ENCODE measurements at regions not wholly inside any gene's neighbourhood (a gene's known extent, or its start where the extent isn't known, plus 50 kb on each side); places are given as distances from the start of the nearest gene placed in this dataset.

DNA sequence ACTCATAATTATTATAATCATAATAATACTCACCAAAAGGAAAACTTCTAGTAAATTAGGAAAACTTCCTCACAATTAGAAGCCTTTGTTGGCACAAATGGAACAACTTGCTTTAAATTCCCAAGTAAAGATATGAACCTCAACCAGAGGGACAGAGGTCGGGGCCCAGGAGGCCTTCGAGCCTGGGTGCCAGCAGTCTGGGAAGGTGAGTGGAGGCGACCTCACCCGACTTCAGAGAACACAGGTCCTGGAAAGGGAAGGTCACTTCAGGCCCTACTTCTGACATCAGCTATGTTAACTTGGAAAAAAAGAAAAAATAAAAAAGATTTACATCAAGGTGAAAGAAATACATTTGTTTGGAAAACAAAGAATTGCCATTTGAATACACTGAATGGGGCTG lies 350.0 kb upstream of the MYT1L start (continued):
- TF ChIP-seq, protein P1, sequence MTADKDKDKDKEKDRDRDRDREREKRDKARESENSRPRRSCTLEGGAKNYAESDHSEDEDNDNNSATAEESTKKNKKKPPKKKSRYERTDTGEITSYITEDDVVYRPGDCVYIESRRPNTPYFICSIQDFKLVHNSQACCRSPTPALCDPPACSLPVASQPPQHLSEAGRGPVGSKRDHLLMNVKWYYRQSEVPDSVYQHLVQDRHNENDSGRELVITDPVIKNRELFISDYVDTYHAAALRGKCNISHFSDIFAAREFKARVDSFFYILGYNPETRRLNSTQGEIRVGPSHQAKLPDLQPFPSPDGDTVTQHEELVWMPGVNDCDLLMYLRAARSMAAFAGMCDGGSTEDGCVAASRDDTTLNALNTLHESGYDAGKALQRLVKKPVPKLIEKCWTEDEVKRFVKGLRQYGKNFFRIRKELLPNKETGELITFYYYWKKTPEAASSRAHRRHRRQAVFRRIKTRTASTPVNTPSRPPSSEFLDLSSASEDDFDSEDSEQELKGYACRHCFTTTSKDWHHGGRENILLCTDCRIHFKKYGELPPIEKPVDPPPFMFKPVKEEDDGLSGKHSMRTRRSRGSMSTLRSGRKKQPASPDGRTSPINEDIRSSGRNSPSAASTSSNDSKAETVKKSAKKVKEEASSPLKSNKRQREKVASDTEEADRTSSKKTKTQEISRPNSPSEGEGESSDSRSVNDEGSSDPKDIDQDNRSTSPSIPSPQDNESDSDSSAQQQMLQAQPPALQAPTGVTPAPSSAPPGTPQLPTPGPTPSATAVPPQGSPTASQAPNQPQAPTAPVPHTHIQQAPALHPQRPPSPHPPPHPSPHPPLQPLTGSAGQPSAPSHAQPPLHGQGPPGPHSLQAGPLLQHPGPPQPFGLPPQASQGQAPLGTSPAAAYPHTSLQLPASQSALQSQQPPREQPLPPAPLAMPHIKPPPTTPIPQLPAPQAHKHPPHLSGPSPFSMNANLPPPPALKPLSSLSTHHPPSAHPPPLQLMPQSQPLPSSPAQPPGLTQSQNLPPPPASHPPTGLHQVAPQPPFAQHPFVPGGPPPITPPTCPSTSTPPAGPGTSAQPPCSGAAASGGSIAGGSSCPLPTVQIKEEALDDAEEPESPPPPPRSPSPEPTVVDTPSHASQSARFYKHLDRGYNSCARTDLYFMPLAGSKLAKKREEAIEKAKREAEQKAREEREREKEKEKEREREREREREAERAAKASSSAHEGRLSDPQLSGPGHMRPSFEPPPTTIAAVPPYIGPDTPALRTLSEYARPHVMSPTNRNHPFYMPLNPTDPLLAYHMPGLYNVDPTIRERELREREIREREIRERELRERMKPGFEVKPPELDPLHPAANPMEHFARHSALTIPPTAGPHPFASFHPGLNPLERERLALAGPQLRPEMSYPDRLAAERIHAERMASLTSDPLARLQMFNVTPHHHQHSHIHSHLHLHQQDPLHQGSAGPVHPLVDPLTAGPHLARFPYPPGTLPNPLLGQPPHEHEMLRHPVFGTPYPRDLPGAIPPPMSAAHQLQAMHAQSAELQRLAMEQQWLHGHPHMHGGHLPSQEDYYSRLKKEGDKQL (CRISPR knock-in tag; IDR thresholded peaks at IDR 0.05; ENCODE audit: borderline replicate concordance) = no peak
- TF ChIP-seq, protein P2, sequence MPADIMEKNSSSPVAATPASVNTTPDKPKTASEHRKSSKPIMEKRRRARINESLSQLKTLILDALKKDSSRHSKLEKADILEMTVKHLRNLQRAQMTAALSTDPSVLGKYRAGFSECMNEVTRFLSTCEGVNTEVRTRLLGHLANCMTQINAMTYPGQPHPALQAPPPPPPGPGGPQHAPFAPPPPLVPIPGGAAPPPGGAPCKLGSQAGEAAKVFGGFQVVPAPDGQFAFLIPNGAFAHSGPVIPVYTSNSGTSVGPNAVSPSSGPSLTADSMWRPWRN (IDR thresholded peaks at IDR 0.05; ENCODE audit: low read depth) = no peak
- TF ChIP-seq ZC3H4 (CRISPR knock-in tag; IDR thresholded peaks at IDR 0.05; ENCODE audit: borderline replicate concordance) (no peak), SP1 (CRISPR knock-in tag; IDR thresholded peaks at IDR 0.05) (no peak), ZFP36 (IDR thresholded peaks at IDR 0.05; ENCODE audit: low read depth, low read length, partially characterized antibody) (no peak), ZNF143 (CRISPR knock-in tag; IDR thresholded peaks at IDR 0.05) (no peak), KDM1A (IDR thresholded peaks at IDR 0.05) (no peak)
- TF ChIP-seq, protein P3, sequence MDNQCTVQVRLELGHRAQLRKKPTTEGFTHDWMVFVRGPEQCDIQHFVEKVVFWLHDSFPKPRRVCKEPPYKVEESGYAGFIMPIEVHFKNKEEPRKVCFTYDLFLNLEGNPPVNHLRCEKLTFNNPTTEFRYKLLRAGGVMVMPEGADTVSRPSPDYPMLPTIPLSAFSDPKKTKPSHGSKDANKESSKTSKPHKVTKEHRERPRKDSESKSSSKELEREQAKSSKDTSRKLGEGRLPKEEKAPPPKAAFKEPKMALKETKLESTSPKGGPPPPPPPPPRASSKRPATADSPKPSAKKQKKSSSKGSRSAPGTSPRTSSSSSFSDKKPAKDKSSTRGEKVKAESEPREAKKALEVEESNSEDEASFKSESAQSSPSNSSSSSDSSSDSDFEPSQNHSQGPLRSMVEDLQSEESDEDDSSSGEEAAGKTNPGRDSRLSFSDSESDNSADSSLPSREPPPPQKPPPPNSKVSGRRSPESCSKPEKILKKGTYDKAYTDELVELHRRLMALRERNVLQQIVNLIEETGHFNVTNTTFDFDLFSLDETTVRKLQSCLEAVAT (IDR thresholded peaks at IDR 0.05) = no peak
- TF ChIP-seq, protein P4, sequence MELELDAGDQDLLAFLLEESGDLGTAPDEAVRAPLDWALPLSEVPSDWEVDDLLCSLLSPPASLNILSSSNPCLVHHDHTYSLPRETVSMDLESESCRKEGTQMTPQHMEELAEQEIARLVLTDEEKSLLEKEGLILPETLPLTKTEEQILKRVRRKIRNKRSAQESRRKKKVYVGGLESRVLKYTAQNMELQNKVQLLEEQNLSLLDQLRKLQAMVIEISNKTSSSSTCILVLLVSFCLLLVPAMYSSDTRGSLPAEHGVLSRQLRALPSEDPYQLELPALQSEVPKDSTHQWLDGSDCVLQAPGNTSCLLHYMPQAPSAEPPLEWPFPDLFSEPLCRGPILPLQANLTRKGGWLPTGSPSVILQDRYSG (tag; conservative IDR thresholded peaks at IDR 0.05; ENCODE audit: low read depth) = no peak

Measured in K562 (cell line).